ENCODE measurements at regions not wholly inside any gene's neighbourhood (a gene's known extent, or its start where the extent isn't known, plus 50 kb on each side); places are given as distances from the start of the nearest gene placed in this dataset.

DNA sequence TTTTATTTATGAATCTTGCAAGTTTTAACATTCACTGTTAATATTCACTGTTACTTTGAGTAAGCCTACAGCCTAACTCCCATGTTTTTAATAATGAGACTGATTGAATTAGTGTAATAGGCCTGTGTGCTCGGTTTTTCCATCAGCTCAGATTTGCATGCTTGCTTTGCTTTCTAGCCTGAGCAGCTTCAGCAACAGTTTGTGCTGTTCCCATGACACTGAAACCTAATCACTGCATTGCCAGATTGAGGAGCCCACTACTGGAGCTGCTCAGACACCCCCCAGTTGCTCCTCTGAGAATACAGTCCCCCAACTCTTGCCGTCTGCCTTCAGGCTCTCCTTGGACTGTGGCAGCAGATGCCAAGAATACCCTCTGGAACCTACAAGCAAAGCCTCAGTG lies 695.4 kb downstream of the BRINP3 start:
- TF ChIP-seq, protein P1, sequence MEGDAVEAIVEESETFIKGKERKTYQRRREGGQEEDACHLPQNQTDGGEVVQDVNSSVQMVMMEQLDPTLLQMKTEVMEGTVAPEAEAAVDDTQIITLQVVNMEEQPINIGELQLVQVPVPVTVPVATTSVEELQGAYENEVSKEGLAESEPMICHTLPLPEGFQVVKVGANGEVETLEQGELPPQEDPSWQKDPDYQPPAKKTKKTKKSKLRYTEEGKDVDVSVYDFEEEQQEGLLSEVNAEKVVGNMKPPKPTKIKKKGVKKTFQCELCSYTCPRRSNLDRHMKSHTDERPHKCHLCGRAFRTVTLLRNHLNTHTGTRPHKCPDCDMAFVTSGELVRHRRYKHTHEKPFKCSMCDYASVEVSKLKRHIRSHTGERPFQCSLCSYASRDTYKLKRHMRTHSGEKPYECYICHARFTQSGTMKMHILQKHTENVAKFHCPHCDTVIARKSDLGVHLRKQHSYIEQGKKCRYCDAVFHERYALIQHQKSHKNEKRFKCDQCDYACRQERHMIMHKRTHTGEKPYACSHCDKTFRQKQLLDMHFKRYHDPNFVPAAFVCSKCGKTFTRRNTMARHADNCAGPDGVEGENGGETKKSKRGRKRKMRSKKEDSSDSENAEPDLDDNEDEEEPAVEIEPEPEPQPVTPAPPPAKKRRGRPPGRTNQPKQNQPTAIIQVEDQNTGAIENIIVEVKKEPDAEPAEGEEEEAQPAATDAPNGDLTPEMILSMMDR (IDR thresholded peaks at IDR 0.05; ENCODE audit: low read depth, low read length) = no peak
- TF ChIP-seq EZH2phosphoT487 (IDR thresholded peaks at IDR 0.05; ENCODE audit: low read depth) = no peak

Data from OCI-LY3 (cell line).